ENCODE measurements at regions not wholly inside any gene's neighbourhood (a gene's known extent, or its start where the extent isn't known, plus 50 kb on each side); places are given as distances from the start of the nearest gene placed in this dataset.
"Not testable (repeated sequence)": the region's sequence is repeated elsewhere in the genome, so short reads cannot be mapped to it uniquely, and the experiment has no call there.

- DNase-seq: not testable (repeated sequence)
Measured at GRCh38 chr12:9543341-9543740, 64.4 kb downstream of the KLRB1 start.

GRCh38 chr12:9542827-9543226 is 64.9 kb downstream of the KLRB1 start:
- DNase-seq: not testable (repeated sequence)

GRCh38 chr12:9515925-9516324 is 91.8 kb downstream of the KLRB1 start:
- not testable (repeated sequence) for DNase-seq

GRCh38 chr12:9512695-9513094 is 95.0 kb downstream of the KLRB1 start:
- DNase-seq: not testable (repeated sequence)

GRCh38 chr12:9510392-9511011 is 97.2 kb downstream of the KLRB1 start:
- not testable (repeated sequence) for DNase-seq

- no peak for DNase-seq
Measured at GRCh38 chr12:9509464-9510161, 98.1 kb downstream of the KLRB1 start.

GRCh38 chr12:9506746-9507145 is 101.0 kb downstream of the KLRB1 start:
- DNase-seq: no peak

GRCh38 chr12:9503384-9503783 is 104.3 kb downstream of the KLRB1 start:
- DNase-seq: not testable (repeated sequence)

- DNase-seq: not testable (repeated sequence)
Measured at GRCh38 chr12:9502845-9503244, 104.9 kb downstream of the KLRB1 start.

- not testable (repeated sequence) for DNase-seq
Measured at GRCh38 chr12:9493325-9493724, 114.4 kb downstream of the KLRB1 start.

GRCh38 chr12:9481289-9481688 is 126.4 kb downstream of the KLRB1 start:
- not testable (repeated sequence) for DNase-seq

GRCh38 chr12:9474197-9474596 is 133.5 kb downstream of the KLRB1 start:
- not testable (repeated sequence) for DNase-seq

GRCh38 chr12:9473638-9474037 is 134.1 kb downstream of the KLRB1 start:
- not testable (repeated sequence) for DNase-seq

- DNase-seq: not testable (repeated sequence)
Measured at GRCh38 chr12:9471501-9471900, 136.2 kb downstream of the KLRB1 start.

GRCh38 chr12:9470367-9470766 is 137.3 kb downstream of the KLRB1 start:
- not testable (repeated sequence) for DNase-seq

GRCh38 chr12:9469956-9470355 is 137.8 kb downstream of the KLRB1 start:
- DNase-seq: not testable (repeated sequence)

GRCh38 chr12:9469463-9469862 is 138.3 kb downstream of the KLRB1 start:
- DNase-seq: not testable (repeated sequence)

GRCh38 chr12:9468998-9469397 is 138.7 kb downstream of the KLRB1 start:
- DNase-seq: peak; percentile 62

- DNase-seq: not testable (repeated sequence)
Measured at GRCh38 chr12:9468144-9468543, 139.6 kb downstream of the KLRB1 start.

- DNase-seq: no peak
Measured at GRCh38 chr12:9464408-9464807, 143.3 kb downstream of the KLRB1 start.

- DNase-seq: not testable (repeated sequence)
Measured at GRCh38 chr12:9455516-9455915, 152.2 kb downstream of the KLRB1 start.

GRCh38 chr12:9454021-9454420 is 153.7 kb downstream of the KLRB1 start:
- DNase-seq: not testable (repeated sequence)

GRCh38 chr12:9450127-9450567 is 157.6 kb downstream of the KLRB1 start:
- DNase-seq: not testable (repeated sequence)

GRCh38 chr12:9449657-9450126 is 158.0 kb downstream of the KLRB1 start:
- DNase-seq: not testable (repeated sequence)

Measured in NCI-H82 (cell line).